Endothelial cell of umbilical vein (primary cell): ENCODE measurements at regions not wholly inside any gene's neighbourhood (a gene's known extent, or its start where the extent isn't known, plus 50 kb on each side); places are given as distances from the start of the nearest gene placed in this dataset.

Experiments
- BruUV-seq: library from RNA; stranded (reverse); fragments of 400-500 nt; replicated peaks from 2 replicates; lab custom pipeline; 2021; lab: Mats Ljungman, UMichigan
- CTCF ChIA-PET: fragments of 300-600, 350-600 bp; sonication (Branson Sonifier 250); formaldehyde crosslinking; loops from one replicate; lab custom pipeline; 2021; ENCODE audit warnings: antibody characterized with exemption, inconsistent platforms; lab: Charles Lee
- POLR2A ChIA-PET: fragments of 300-600, 350-600 bp; sonication (Branson Sonifier 250); formaldehyde crosslinking; loops from one replicate; lab custom pipeline; 2021; ENCODE audit warnings: antibody characterized with exemption, inconsistent platforms; lab: Charles Lee
- DNase-seq: peaks from one replicate; pipeline ENCODE4 v3.0.0-alpha.2; 2011; ENCODE audit warnings: low read depth, low spot score
- FAIRE-seq: peaks from 2 replicates; lab custom pipeline; 2011; peaks lifted over from hg19 to GRCh38; lab: Jason Lieb, UNC
- H2AFZ ChIP-seq: 2 replicates; pipeline ENCODE4 v1.6.0; 2012; ENCODE audit warnings: low read depth, low read length, control low read depth, inconsistent platforms
- H3K27ac ChIP-seq: 2 replicates; pipeline ENCODE4 v1.5.1; 2011; ENCODE audit warnings: low read depth, mild to moderate bottlenecking, control low read depth, low read length, moderate library complexity; ENCODE audit not compliant: insufficient read depth
- H3K27me3 ChIP-seq, 2 experiments: 2 replicates each; pipeline versions ENCODE4 v1.6.0 to v1.6.1; 2011; ENCODE audit warnings: low read length in 2 of 2, mixed read lengths in 1 of 2; ENCODE audit not compliant: control insufficient read depth in 2 of 2, insufficient read depth in 2 of 2
- H3K36me3 ChIP-seq, 2 experiments: 2 replicates in 1 of 2; 3 replicates in 1 of 2; pipeline ENCODE4 v1.5.1; 2011; ENCODE audit warnings: low read length in 2 of 2, mild to moderate bottlenecking in 1 of 2, moderate library complexity in 1 of 2; ENCODE audit not compliant: control insufficient read depth in 2 of 2, insufficient read depth in 2 of 2; ENCODE audit errors: extremely low read depth in 1 of 2
- H3K4me1 ChIP-seq: 3 replicates; pipeline ENCODE4 v1.5.1; 2011; ENCODE audit warnings: mild to moderate bottlenecking, low read length; ENCODE audit not compliant: control insufficient read depth, insufficient read depth; ENCODE audit errors: extremely low read depth
- H3K4me2 ChIP-seq: 2 replicates; pipeline ENCODE4 v1.6.1; 2011; ENCODE audit warnings: low read length, control low read depth, mixed read lengths; ENCODE audit not compliant: insufficient read depth
- H3K4me3 ChIP-seq, 3 experiments: fragments of 200-600 bp in 1 of 3; sonication (generic), shearing (Covaris generic) in 1 of 3; replicated peaks in 1 of 3; 2 replicates each; pipeline ENCODE4 v1.5.1; 2011 to 2016; ENCODE audit warnings: control low read depth in 3 of 3, low read length in 3 of 3, mild to moderate bottlenecking in 2 of 3, inconsistent platforms in 1 of 3, low read depth in 1 of 3, moderate library complexity in 1 of 3; ENCODE audit not compliant: insufficient read depth in 1 of 3
- H3K79me2 ChIP-seq: 2 replicates; pipeline ENCODE4 v1.6.0; 2012; ENCODE audit warnings: low read length, inconsistent platforms; ENCODE audit not compliant: control insufficient read depth, insufficient read depth
- H3K9ac ChIP-seq: replicated peaks from 2 replicates; pipeline ENCODE3; 2011; ENCODE audit warnings: low read length, control low read depth; ENCODE audit not compliant: insufficient read depth; ENCODE audit errors: extremely low read depth
- H3K9me1 ChIP-seq: replicated peaks from 3 replicates; pipeline ENCODE4 v1.6.0; 2011; ENCODE audit warnings: mild to moderate bottlenecking, low read length; ENCODE audit not compliant: control insufficient read depth, insufficient read depth; ENCODE audit errors: extremely low read depth
- H3K9me3 ChIP-seq: replicated peaks from 2 replicates; pipeline ENCODE4 v1.5.1; 2012; ENCODE audit warnings: low read length, inconsistent platforms; ENCODE audit not compliant: control insufficient read depth, insufficient read depth
- H4K20me1 ChIP-seq: replicated peaks from 2 replicates; pipeline ENCODE3; 2011; ENCODE audit warnings: mild to moderate bottlenecking, low read length; ENCODE audit not compliant: control insufficient read depth, insufficient read depth; ENCODE audit errors: extremely low read depth
- CTCF ChIP-seq, 2 donors: IDR thresholded peaks; 1 replicate in 1 of 2; 2 replicates in 1 of 2; pipeline ENCODE4 v1.5.1; 2011; ENCODE audit warnings: low read length in 2 of 2, mild to moderate bottlenecking in 2 of 2, moderate library complexity in 2 of 2, control low read depth in 1 of 2, inconsistent platforms in 1 of 2, low read depth in 1 of 2; ENCODE audit not compliant: insufficient read depth in 1 of 2; ENCODE audit errors: extremely low read depth in 1 of 2
- EZH2 ChIP-seq: IDR thresholded peaks from 2 replicates; pipeline ENCODE4 v1.6.1; 2012; ENCODE audit warnings: borderline replicate concordance, low read depth, mild to moderate bottlenecking, moderate library complexity, low read length, inconsistent platforms; ENCODE audit not compliant: severe bottlenecking
- FOS ChIP-seq: IDR thresholded peaks from 2 replicates; pipeline ENCODE4 v1.6.1; 2011; ENCODE audit warnings: mild to moderate bottlenecking, low read length, moderate library complexity, borderline replicate concordance; ENCODE audit not compliant: insufficient read depth
- GATA2 ChIP-seq: IDR thresholded peaks from 2 replicates; pipeline ENCODE4 v1.7.0; 2011; ENCODE audit warnings: low read depth, mild to moderate bottlenecking, moderate library complexity, mixed read lengths, low read length; ENCODE audit not compliant: insufficient read length, insufficient read depth
- JUN ChIP-seq: IDR thresholded peaks from 2 replicates; pipeline ENCODE4 v1.6.1; 2011; ENCODE audit warnings: borderline replicate concordance, low read depth; ENCODE audit not compliant: insufficient read length, insufficient read depth
- MAX ChIP-seq: IDR thresholded peaks from 2 replicates; pipeline ENCODE4 v1.6.1; 2011; ENCODE audit not compliant: insufficient read depth, insufficient read length
- MYC ChIP-seq: IDR thresholded peaks from one replicate; pipeline ENCODE4 v1.6.1; 2011; ENCODE audit warnings: mild to moderate bottlenecking, low read depth, low read length
- POLR2A ChIP-seq: IDR thresholded peaks from 2 replicates; pipeline ENCODE4 v1.6.1; 2012; ENCODE audit warnings: low read depth, mild to moderate bottlenecking, control low read depth, low read length
- POLR2AphosphoS5 ChIP-seq: IDR thresholded peaks from 2 replicates; pipeline ENCODE4 v1.6.1; 2012; ENCODE audit warnings: low read depth, mild to moderate bottlenecking, control low read depth, low read length, moderate library complexity; ENCODE audit not compliant: insufficient read depth
- dilution Hi-C: fragments of 300-500 bp; cut with MboI; formaldehyde crosslinking; loops from one replicate; pipeline ENCODE4 v1.15.0; 2019; ENCODE audit warnings: low sequenced_read_pairs; ENCODE audit not compliant: extremely low pct_ligation_motif_present
- intact Hi-C: fragments of 100-400 bp; cut with micrococcal nuclease; formaldehyde crosslinking; loops from one replicate; pipeline ENCODE4 v1.10.0; 2022

GRCh38 chr7:132677918-132678317, 101.6 kb upstream of the PLXNA4 start:
- Histone ChIP-seq H3K9me1 (no peaks in the 10 kb centered on the region), H3K27ac (no peak overlapping the region), H3K79me2 (no peaks in the 10 kb centered on the region), H3K27me3 (no peaks in the 10 kb centered on the region), H3K4me1 (no peaks in the 10 kb centered on the region), H3K9ac (no peak overlapping the region), H4K20me1 (no peaks in the 10 kb centered on the region), H3K4me3 (no peak overlapping the region), H3K4me2 (no peak overlapping the region), H3K9me3 (no peaks in the 10 kb centered on the region), H2AFZ (no peak overlapping the region), H3K36me3 (no peaks in the 10 kb centered on the region)
- BruUV-seq = no TSS peak
- DNase-seq = no peak
- CTCF ChIA-PET = no interaction called here
- intact Hi-C loops (no loop called here), dilution Hi-C loops (no loop called here)
- TF ChIP-seq MYC = no peak
- FAIRE-seq = no peak
- POLR2A ChIA-PET = no interaction called here

GRCh38 chr7:132672200-132672990, 96.1 kb upstream of the PLXNA4 start:
- H3K9ac ChIP-seq = no peak overlapping the region
- H3K4me1 ChIP-seq = no peaks in the 10 kb centered on the region
- POLR2A ChIA-PET = no interaction called here
- intact Hi-C loops (no loop called here), dilution Hi-C loops (no loop called here)
- H2AFZ ChIP-seq = no peak overlapping the region
- BruUV-seq = no TSS peak
- H4K20me1 ChIP-seq = no peaks in the 10 kb centered on the region
- no peaks in the 10 kb centered on the region for H3K9me3 ChIP-seq
- H3K9me1 ChIP-seq = no peaks in the 10 kb centered on the region
- DNase-seq (no peak), FAIRE-seq (no peak)
- TF ChIP-seq FOS (no peak), GATA2 (no peak), POLR2AphosphoS5 (no peak), JUN (no peak), MAX (no peak), POLR2A (no peak), CTCF (IDR thresholded peaks at IDR 0.05; ENCODE audit: extremely low read depth in 1 of 2, insufficient read depth in 1 of 2, low read depth in 1 of 2, low read length in 2 of 2) (no peak), EZH2 (no peak)
- no peak overlapping the region for H3K4me2 ChIP-seq
- CTCF ChIA-PET = no interaction called here
- no peaks in the 10 kb centered on the region for H3K79me2 ChIP-seq
- H3K27me3 ChIP-seq = peaks cover 0 to 2% of the 10 kb centered on the region in 2 experiments
- no peak overlapping the region for H3K4me3 ChIP-seq
- H3K27ac ChIP-seq = no peak overlapping the region
- H3K36me3 ChIP-seq = no peaks in the 10 kb centered on the region
